ENCODE measurements at regions not wholly inside any gene's neighbourhood (a gene's known extent, or its start where the extent isn't known, plus 50 kb on each side); places are given as distances from the start of the nearest gene placed in this dataset.

DNA sequence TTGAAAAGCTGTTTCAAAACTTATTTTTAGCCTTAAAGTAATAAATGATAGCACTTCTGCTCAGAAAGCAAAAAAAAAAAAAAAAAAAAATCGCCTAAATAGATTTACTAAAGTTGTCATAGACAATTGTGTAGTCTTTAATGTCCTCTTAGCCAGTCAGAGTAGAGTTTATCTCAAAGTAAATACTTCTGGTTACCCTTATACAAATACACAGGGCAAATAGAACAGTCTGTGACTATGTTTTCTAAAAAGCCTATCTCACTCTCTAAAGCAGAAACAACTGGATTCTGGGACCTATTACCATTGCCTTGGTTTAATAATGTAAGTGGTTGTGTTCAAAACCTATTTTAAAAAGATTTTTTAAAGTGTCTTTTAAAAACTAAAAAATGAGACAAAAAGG, 156.2 kb upstream of the THSD7A start:
- TF ChIP-seq, protein P1, sequence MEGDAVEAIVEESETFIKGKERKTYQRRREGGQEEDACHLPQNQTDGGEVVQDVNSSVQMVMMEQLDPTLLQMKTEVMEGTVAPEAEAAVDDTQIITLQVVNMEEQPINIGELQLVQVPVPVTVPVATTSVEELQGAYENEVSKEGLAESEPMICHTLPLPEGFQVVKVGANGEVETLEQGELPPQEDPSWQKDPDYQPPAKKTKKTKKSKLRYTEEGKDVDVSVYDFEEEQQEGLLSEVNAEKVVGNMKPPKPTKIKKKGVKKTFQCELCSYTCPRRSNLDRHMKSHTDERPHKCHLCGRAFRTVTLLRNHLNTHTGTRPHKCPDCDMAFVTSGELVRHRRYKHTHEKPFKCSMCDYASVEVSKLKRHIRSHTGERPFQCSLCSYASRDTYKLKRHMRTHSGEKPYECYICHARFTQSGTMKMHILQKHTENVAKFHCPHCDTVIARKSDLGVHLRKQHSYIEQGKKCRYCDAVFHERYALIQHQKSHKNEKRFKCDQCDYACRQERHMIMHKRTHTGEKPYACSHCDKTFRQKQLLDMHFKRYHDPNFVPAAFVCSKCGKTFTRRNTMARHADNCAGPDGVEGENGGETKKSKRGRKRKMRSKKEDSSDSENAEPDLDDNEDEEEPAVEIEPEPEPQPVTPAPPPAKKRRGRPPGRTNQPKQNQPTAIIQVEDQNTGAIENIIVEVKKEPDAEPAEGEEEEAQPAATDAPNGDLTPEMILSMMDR (IDR thresholded peaks at IDR 0.05): no peak
- TF ChIP-seq POLR2A (IDR thresholded peaks at IDR 0.05) (no peak), EP300 (IDR thresholded peaks at IDR 0.05) (no peak)

Data from ovary (tissue), 3 donors.